Medulla oblongata (tissue), 1 donor: ENCODE measurements at regions not wholly inside any gene's neighbourhood (a gene's known extent, or its start where the extent isn't known, plus 50 kb on each side); places are given as distances from the start of the nearest gene placed in this dataset.
"Not testable (repeated sequence)": the region's sequence is repeated elsewhere in the genome, so short reads cannot be mapped to it uniquely, and the experiment has no call there.

Experiments
- DNase-seq: peaks from one replicate; pipeline ENCODE4 v3.0.0-alpha.2; 2015; ENCODE audit errors: extremely low spot score

DNA sequence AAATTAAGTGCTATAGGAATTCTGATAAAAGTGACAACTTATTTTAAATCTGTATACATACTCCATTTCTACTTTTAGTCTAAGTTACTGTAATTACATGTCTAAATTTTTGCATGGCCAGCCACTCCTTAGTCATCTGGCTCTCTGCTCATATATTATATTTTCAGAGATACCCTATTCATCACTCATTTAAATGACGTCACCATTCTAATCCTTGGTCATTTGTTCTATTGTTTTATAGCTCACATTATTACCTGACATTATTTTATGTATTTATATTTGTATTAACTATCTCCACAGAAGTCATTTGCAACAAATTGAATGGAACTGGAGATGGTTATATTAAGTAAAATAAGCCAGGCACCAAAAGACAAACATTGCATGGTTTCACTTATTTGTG is 179.6 kb upstream of the CXorf51A start:
- DNase-seq = no peak

DNA sequence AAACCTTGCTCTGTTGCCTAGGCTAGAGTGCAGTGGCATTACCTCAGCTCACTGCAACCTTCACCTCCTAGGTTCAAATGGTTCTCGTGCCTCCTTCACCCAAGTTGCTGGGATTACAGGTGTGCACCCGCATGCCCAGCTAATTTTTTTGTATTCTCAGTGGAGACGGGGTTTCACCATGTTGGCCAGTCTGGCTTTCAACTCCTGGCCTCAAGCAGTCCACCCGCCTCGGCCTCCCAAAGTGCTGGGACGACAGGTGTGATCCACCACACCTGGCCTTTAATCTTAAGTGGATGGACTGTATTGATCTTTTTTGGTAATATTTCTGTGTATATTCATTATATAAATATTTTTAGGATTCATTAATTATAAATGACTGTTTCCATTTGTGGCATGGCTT is 158.7 kb upstream of the CXorf51A start:
- DNase-seq = no peak

DNA sequence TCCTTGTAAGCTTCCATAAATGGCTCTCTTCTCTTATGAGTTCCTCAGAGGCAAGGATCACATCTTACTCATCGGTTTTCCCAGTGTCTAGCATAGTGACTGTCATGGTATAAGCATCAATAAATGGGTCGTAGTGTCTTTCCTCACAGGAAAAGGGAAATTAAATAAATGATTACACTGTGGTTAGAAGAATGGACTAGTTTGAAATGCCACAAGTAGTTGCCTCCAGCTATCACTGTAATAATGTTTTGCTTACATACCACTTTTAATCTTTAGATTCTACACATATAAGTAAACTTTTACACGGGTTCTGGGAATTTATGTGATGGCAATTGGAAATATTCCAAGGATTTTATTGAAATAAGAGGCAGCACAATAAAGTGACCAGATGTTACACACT is 152.8 kb upstream of the CXorf51A start:
- DNase-seq = no peak

DNA sequence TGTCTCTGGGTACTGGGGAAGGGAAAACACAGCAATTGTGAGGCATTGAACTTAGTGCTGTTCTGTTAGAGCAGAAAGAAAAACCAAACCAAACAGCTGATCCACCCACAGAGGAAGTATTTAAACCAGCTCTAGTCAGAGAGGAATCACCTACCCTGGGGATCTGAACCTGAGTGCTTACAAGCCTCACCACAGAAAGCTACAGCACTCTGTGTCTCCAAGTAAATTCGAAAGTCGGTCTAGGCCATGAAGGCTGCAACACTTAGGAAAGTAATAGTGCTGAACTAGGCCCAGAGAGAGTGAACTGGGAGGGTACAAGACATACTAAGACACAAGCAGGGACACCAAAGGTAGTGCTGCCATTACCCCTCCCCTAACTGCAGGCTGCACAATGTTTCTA is 142.2 kb upstream of the CXorf51A start:
- DNase-seq = no peak

DNA sequence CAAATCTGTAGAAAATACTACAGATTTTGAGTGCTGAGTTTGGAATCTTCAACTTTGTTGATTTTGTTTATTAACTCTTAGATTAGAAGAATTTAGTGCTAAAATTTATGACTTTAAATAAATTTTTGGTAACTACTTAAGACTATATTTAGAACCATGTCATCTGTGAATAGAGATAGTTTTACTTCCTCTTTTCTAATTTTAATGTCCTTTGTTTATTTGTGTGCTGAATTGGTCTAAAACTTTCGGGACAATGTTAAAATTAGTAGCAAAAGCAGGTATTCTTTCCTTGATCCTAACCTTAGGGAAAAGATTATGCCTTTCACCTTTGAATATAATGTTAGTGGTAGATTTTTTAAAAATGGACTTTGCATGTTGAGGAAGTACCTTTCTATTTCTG is 119.7 kb upstream of the CXorf51A start:
- DNase-seq = no peak

DNA sequence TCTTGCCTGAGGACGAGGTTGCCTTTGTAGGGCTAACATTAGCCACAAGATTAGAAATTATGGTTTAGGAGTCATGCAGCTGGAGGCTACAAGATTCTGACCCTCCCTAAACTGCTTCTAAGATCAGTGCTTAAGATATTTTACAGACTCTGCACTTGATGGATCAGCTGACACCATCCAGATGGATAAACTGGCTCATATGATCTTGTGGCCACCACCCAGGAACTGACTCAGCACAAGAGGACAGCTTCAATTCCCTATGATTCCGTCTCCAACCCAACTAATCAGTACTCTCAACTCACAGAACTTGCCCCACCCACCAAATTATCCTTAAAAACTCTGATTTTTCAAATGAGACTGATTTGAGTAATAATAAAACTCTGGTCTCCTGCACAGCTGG is 118.5 kb upstream of the CXorf51A start:
- peak; percentile 1 for DNase-seq

DNA sequence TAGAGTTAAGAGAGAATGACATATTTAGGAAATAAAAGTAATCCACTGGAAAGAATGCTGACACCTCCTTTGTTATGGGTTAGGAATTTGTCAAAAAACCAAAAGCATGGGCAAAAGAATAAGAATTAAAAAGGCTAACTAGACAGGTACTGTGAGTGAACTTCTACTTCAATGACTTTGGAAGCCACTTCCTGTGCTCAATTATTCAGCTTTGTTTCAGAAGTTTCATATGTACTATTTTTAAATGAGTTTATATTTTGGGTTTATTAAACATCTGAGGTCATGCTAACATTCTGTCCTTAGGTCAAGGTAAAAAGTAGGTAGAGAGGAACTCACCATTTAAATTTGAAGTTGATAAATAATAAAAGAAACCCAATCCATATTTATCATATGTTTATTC is 106.7 kb upstream of the CXorf51A start:
- no peak for DNase-seq

DNA sequence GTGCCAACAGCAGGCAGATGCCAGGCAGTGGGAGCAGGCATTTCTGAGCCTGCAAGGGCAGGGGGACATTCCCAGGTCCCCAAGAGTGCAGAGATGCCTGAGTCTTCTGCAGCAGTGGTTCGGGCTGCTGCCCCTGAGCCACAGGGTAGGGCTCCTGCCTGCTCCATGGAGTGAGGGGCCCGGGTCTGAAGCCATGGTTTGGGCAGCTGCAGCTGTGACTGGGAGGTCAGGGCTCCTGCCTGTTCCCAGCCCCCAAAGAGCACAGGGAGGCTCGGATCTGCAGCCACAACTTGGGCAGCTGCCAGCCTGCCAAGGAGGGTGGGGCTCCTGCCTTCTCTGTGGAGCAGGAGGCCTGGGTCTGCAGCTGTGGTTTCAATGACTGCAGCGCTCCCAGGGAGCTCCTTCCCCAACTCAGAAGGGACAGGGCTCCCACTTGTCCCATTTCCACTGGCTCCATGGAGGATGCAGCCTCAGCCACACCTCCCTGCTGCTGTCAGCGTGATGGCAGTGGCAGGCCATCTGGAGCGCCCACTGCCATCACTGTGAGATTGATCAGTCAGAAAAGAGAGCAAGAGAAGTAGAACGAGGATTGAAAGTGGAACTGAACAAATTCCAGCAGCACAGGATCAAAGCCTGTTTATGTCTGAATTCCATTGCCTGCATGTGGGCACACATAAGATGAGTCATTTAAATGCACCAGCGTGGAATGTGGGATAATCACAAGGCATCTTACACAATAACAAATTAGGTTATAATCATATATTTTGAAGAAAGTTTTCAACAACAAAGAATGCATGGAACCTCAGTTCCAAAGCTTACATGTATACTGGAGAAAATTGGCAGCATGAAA is 93.1 kb upstream of the CXorf51A start:
- DNase-seq = no peak

DNA sequence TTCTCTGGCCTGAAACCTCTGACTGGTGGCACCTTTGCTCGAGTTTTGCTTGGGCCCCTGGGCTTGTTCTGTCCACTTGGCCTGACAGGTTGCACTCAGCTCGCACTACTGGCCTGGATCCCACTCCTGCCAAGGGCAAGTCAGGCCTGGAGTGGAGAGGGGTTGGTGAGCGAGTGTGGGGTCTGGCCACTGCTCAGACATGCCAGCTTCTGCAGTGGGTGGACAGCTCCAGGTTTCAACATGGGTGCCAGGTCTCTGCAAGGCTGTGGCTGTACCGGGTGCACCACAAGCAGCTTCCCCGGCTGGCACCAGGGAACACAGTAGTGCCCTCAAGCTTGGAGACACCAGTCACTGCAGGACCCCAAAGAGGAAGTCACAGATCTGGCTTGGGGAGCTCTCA is 91.6 kb upstream of the CXorf51A start:
- no peak for DNase-seq

DNA sequence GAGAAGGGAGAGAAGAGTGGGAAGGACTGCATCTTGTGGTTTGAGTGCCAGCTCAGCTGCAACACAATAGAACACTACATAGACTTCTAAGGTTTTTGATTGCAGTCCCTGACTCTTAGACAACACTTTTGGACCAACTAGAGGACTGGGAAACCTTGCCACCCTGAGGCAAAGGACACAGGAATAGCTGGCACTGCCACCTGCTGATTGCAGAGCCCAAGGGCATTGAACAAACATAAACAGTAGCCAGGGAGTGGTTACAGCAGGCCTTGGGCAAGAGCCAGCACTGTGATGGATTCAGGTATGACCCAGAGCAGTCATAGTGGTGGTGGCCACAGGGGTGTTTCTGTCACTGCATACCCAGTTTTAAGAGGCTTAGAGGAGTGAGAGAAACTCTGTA is 72.5 kb upstream of the CXorf51A start:
- DNase-seq = no peak

DNA sequence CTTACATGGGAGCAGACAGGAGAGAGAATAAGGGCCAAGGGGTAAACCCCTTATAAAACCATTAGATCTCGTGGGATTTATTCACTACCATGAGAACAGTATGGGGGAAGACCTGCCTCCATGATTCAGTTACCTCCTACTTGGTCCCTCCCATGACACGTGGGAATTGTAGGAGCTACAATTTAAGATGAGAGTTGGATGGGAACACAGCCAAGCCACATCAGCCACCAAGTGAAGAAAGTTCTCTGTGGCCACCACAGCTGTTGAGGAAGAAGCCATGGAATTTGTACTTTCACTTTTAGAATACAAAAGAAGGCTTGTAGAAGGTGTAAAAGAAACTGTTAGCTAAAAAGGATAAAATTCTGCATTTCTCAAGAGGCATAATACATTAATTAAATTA is 67.0 kb upstream of the CXorf51A start:
- DNase-seq = no peak

DNA sequence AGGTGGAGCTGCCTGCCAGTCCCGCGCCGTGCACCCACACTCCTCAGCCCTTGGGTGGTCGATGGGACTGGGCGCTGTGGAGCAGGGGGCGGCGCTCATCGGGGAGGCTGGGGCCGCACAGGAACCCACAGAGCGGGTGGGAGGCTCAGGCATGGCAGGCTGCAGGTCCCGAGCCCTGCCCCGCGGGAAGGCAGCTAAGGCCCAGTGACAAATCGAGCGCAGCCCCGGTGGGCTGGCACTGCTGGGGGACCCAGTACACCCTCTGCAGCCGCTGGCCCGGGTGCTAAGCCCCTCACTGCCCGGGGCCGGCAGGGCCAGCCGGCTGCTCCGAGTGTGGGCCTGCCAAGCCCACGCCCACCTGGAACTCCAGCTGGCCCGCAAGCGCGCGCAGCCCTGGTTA is 52.3 kb upstream of the CXorf51A start:
- not testable (repeated sequence) for DNase-seq

DNA sequence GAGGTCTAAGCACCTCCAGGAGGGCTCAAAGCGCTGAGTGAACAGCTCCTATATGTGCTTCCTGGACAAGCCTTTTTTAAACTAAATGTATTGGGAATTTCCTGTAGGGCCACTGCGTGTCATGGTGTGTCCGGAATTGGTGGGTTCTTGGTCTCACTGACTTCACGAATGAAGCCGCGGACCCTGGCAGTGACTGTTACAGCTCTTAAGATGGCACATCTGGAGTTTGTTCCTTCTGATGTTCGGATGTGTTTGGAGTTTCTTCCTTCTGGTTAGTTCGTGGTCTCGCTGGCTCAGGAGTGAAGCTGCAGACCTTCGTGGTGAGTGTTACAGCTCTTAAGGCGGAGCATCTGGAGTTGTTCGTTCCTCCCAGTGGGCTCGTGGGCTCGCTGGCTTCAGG is 51.2 kb upstream of the CXorf51A start:
- not testable (repeated sequence) for DNase-seq
